NCI-H2081 treated with DMSO at 0.1 percent for 48 hours (cell line): ENCODE measurements at regions not wholly inside any gene's neighbourhood (a gene's known extent, or its start where the extent isn't known, plus 50 kb on each side); places are given as distances from the start of the nearest gene placed in this dataset.

Source experiments
- DNase-seq: peaks from one replicate; lab custom pipeline; 2025; lab: John Stamatoyannopoulos, UW

DNA sequence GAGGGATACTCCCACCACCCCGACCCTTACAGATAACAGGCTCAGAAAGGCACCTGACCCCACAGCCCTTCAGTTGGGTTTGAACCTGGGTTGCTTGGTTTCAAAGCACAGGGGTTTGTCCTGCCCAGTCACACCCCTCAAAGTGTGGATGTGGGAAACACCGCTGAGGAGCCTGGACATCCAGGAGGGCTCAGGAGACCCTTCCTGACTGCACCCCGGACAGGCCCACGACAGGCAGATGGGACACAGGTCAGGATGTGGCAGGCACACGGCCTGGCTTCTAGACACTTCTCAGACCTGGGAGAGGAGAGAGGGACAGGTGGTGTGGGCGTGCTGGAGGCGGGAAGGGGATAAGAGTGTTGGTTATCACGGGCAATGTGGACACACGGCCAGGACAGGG lies 932.3 kb downstream of the BRD1 start:
- DNase-seq, result no peak

DNA sequence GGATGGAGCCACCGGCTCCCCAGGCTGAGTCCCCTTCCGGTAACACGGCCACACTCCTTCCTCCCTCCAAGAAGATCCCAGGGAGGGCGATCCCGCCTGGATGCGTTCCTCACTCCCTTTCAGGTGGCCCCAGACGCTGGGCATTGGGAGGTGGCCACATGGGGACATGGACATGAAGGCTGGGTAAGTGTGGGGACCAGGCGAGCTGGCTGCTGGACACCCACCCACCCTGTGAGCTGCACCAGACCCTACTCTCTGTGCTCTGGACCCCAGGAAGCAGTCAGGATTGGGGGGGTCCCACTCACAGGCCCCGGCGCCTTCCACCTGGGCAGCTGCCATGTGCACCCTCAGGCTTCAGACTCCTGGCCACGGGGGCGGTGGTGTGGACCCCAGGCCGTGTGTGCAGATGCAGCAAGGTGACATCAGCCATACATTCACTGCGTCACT lies 932.8 kb downstream of the BRD1 start:
- no peak for DNase-seq

DNA sequence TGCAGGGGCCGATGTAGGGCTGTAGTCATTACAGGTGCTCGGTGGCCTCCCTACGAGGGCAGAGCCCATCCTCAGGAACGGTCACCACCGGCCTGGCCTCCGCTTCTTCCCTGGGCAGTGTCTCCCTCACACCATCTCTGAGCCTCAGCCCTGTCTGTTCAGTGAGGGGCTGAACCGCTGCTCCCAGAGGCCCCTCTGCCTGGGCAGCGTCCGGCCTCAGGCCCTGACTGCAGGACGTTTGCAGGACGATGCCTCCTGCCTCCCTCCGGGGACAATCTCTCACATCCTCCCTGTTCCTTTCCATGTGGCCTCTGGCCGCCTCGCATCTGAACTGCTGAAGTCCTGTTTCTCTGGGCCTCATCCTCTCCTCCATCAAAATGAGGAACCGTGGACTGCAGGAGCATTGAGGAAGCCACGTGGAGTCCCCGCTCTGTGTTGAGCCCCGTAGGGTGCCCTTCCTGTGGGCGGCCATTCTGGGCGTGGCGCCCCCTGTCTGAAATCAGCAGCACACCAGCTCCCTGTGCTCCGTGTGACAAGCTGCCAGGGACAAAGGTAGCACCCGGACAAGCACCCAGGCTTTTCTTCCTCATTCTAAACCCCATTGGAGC lies 933.5 kb downstream of the BRD1 start:
- no peak for DNase-seq

DNA sequence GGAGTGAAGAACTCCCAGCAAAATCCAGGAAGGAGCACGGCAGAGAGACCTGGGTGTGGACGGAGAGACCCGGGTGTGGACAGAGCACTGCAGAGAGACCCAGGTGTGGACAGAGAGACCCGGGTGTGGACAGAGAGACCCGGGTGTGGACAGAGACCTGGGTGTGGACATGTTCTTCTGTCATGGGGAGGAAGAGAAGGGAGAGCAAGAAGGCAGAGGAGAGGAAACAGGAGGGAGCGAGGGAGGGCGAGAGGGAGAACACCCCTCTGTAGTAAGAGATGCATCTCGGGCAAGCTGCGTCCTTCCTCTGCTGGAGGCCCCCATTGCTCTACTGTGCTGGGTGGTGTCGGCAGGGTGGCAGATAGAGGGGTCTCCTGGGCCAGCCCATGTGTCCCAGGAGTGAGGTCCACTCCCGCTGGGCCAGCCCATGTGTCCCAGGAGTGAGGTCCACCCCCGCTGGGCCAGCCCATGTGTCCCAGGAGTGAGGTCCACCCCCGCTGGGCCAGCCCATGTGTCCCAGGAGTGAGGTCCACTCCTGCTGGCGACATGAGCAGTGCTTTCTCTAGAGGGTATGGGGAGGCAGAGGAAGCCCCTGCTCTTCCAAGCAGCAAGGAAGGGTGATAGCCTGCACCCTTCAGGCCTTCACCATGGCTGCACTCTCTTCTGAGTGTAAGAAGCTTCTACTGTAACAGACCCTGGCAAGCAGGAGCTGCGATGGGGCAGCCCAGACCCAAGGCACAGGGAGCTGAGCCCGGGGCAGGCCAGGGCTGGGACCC lies 934.2 kb downstream of the BRD1 start:
- no peak for DNase-seq

DNA sequence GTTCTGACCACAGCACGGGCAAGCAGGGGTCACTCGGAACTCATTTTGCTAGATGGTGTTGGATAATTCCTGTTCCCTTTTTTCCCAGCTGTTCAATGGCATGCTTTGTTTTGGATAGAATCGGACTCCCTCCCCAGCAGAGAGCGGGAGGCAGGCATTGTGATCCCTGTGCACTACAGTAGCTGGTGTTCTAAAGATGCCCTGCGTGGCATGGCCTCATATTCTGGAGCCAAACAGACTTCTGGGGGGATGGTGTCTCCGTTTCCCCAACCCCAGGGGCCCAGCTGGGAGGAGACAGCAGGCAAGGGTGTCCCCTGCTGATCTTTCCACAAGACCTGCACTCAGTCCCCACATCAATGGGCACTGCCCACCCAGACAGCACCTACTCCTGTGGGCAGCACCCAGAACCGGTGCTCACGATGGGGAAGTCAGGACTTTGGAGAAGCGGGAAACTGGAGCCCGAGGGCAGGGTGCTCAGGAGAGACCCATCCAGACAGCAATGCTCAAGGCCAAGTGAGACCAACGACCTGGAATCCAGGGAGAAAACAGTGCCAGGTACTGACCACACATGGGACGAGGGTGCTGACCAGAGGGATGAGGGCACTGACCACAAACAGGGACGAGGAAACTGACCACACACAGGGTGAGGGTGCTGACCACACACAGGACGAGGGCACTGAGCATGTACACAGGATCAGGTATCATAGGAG lies 934.9 kb downstream of the BRD1 start:
- no peak for DNase-seq

DNA sequence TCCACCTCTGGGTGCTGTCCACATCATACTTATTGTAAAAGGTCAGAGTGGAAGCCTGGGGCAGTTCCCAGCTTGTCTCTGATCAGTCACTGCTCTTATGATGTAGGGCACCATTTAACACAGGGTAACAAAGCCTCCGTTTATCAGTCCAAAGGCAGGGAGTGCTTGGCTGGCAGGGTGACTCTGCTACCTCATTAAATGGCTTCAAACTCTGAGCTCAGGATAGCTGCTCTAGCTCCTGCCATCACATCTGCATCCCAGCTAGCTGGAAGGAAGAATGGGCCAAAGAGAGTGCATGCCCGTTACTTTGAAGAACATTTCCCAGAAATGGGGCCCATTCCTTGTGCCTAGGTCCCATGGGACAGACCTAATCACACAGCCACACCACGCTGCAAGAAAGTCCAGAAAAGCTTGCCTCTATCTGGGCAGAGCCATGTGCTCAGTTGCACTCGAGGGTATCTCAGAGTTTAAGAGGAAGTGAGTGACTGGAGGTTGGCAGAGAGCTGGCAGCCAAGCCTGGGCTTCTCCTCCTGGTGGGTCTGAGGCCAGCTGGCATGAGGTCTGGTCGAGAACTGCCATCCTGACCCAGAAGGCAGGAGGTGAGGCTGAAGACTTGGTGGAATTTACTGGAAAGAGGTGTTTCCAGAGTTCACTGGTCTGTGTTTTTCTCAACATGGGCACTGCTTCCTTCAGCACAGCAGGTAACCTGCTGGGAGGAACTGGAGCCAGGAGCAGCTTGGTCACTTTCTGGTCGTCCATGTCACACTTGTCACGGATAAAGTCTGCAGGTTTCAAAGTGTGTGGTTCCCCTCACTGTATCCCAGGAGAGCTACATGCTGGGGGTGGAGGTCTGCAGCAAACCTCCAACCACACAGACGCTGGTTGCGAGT lies 935.7 kb downstream of the BRD1 start:
- no peak for DNase-seq

DNA sequence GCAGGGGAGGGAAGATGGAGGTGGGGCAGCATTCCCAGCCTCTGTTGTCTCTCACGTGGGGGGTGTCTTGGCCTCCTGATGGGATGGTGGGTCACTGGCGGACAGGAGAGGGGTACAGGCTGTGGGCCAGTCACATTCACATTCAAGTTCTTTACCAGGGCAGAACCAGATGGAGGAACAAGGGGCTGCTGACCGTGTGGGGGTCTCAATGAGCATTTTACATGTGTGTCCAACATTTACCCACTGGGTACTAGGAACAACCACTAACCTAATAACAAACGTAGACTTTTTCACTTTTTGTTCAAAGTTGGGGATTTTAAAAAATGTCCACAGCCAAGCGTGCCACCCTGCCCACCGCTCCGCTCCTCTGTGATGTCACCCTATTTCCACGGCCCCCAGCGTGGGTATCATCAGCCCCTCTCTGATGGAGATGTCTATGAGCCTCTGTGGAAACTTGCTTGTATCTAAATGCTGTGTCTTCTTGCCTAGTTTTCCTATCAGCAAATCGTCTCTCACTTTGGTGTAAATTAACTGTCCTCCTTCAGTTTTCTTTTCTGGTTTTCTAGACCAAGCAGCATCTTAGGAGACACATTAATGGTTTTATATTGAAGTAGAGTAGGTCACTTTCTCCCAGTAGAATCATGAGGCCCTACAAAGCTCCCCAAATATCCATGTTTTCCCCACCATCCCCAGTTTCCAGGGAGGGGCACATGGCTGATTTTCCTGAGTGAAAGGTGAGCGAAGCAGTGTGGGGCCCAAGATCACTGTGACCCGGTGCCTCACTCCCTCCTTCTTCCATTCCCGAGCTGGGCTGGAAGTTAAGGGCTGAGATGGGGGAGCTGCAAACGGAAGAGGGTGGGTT lies 936.7 kb downstream of the BRD1 start:
- no peak for DNase-seq

DNA sequence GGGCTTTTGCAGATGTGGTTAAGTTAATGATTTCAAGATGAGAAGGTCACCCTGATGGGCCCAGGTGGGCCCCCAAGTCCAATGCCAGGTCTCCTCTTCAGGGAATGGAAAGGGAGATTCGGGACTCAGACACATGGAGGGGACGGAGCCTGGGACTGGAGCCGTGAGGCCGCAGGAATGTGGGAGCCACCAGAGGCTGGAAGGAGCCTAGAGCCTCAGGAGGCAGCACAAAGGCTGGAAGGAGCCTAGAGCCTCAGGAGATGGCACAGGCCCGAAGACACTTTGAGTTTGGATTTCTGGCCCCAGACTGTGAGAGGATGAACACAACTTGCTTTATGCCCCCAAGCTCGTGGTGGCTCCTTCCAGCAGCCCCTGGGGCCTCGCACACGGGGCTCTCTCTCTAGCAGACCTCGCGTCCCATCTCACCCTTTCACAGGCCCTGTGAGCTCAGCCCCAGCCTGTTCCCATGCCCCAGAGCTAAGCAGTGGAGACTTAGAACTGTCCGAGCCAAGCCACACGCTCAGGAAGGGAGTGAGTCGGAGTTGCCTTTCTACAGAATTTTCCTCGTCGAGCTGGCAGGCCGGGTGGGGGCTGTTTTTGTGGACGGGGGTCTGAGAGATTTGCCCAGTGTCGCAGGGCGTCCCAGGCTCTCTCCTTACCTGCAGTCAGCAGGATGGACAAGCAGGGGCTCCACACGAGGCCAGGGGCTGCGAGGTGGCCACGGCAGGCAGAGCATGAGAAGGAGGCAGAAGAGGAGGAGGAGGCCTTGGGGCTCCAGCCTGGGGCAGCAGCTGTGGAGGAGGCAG lies 937.6 kb downstream of the BRD1 start:
- no peak for DNase-seq

DNA sequence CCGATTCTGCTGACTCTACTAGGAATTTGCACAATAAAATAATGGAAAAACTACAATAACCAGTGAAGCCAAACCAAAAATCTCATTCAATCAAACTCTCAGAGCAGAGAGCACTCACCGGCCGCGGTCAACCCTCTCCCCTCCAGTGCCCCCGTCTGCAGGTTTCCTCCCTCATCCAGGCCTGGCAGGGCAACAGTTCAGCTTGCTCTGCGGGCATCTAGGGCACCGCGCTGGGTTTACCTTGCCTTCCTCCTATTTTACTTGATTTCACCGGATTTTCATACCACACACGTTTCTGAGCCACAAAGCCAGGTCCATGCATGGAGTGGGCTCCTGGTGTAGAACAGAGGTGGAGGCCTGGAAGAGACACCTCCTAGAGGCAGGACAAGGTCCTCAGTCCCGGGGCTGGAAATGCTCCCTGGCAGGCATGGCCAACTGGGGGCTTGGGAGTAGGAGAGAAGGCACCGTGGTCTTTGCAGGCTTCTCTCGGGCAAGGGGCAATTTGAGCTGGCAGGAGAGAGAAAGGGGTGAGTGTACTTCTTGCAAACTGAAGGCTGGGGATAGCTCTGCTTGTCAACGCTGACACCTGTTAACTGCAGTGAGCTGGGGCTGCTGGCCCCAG lies 938.4 kb downstream of the BRD1 start:
- no peak for DNase-seq

DNA sequence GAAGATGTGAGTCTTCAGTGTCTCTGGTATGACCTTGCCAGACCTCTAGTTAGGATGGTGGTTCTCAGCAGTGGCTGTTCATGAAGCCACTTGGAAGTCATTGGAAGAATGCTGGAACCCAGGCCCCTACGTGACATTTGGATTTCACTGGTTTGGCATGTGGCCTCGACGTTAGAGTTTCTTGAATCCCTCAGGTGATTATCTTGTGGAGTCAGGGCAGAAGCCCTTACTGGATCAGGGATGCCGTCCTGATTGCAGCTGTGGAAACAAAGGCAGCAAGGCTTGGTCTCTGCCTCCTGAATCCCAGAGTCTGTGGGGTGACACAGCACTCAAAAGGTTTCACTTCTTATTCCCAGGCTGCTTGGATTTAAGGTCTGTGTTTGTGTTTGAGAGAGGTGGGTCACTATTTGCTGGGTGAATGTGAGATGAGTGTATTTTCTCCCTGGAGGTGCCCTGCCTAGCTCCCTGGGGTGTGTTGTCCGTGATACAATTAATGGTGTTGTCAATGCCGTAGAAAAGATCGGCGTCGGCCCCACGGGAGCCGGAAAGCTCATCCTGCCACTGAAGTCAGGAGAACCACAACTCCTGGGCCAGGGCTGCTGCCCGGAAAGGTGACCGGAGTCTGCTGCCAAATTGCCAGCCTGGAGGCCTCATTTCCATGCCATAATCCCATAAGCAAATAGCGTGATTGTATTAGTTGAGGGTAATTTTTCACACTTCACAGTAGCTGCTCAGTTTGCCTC lies 939.0 kb downstream of the BRD1 start:
- no peak for DNase-seq

DNA sequence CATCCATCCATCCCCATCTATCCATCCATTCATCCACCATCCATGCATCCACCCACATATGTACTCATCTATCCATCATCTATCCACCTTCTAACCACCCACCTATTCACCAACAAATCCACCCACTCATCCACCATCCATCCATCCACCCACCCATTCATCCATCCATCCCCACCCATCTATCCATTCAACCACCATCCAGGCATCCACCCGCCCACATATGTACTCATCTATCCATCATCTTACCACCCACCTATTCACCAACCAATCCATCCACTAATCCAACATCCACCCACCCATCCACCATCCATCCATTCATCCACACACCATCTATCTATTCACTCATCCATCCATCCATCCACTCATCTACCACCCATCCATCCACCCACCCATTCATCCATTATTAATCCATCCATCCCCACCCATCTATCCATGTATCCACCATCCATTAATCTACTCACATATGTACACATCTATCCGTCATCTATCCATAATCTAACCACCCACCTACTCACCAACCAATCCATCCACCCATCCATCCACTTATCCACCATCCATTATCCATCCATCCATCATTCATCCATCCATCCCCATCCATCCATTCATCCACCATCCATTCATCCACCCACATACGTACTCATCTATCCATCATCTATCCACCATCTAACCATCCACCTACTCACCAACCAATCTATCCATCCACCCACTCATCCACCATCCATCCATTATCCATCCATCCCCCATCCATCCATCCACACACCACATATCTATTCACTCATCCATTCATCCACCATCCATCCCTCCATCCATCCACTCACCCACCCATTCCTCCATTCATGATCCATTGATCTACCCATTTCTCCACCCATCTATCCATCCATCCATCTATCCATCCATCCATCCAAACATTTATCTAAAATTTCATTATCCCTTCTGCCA lies 940.0 kb downstream of the BRD1 start:
- no peak for DNase-seq

DNA sequence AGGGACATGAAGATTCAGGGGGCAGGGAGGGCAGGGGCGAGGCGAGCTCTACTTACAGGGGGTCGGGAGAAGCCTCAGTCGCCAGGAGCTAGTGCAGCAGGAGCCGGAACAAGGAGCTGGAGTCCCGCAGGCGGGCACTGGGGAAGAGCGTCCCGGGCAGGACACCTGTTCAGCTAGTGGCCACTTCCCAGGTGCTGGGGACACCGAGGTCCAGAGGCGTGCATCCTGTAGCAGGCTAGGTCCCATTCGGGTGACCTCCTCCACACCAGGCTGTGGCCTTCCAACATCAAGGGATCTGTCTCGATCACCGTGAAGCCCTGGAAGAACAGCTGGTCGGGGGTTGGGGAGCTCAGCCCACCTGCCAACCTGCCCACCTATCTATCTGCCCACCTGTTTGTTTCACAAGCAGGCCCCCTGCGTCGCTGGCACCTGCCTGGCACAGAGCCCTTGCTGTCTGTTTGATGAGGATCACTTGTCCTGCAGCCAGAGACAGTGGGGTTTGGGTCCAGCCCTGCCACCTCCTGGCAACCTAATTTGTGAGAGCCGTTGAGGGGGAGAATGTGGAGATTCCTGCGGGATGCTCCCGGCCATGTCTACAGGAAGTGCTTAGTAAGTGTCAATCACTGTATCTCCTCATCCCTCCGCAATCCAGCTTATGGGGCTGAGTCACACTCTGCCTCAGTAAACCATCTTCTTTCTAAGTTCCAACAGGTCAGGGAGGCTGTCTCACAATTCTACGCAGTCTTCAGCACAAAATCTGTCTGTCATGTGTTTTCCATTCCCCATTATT lies 940.9 kb downstream of the BRD1 start:
- DNase-seq, result no peak

DNA sequence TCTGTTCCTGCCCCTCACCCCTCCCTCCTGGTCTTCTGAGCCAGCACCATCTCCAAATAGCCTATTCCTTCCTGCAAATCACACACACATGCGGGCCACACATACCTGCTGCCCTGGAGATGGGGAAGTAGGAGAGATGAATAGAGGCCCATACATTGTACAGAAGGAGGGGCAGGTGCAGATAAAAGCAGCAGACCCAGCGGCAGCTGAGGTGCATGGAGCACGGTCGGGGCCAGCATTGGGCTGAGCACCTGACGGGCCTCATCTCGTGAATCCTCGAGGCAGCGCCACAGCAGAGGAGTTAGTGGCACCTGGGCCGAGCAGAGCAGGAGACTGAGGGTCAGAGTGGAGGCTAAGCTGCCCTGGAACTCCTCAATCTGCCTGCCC lies 941.8 kb downstream of the BRD1 start:
- DNase-seq, result no peak

DNA sequence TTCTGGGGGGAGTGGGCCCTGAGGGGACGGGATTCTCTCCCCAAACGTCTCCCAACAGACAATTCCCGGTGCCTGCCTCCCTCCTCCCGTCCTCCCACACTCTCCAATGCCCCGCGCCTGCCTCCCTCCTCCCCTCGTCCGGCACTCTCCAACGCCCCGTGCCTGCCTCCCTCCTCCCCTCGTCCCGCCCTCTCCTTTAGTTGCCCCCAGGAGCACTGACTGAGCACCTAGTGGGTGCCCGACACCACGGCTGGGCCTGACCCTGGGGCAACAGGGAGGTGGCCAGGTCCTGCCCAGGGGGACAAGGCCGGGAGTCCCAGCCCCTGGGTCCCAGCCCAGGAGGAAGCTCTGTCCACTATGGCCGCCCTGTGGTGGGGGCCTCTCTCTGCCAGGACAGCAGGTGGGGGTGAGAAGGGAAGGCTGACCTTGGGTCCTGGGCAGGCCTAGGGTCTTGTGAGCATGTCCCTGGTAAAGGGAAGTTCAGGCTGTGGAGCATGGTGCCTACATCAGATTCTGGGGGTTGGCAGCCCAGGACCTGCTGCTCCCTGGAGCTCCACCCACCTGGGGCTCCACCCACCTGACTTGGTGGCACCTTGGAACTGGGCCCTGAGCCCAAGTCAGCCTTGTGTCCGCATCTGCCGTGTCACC lies 942.3 kb downstream of the BRD1 start:
- DNase-seq, result no peak

DNA sequence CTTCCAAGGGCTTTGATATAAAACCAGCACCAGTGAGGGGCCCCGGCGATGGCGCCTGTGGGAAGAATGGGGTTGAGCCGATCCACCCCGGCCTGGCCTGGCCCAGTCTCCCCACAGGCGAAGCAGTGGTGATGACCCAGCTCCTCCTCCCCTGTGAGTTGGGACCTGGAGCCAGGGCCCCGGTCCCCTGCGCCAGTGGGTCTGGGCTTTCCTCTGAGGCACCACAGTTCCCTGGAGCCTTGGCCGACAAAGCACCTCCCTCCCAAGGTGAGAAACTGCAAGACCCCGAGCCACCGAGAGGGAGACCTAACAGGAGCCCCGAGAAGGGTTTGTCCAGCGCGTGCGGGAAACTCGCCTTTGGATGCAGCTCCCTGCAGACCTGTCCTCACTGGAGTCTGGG lies 942.9 kb downstream of the BRD1 start:
- no peak for DNase-seq

DNA sequence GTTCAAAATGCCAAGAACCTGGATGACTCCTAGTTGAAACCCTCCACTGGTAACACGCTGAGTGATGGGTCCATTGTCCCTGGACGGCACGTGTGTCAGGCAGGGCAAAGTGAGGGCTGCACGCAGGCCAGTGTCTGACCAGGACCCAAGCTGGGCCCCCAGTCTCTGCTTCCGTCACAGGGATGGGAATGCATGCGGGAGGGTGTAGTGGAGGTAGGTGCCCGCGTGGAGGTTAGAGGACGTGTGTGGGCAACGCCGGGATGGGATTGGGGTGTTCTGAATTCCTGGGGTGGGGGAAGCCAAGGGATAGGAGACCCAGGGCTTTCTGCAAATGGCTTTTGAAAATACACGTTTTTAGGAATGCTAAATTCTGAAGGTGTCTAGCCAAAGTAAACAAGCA lies 943.3 kb downstream of the BRD1 start:
- DNase-seq, result no peak
